HL-60 (cell line): ENCODE measurements at regions not wholly inside any gene's neighbourhood (a gene's known extent, or its start where the extent isn't known, plus 50 kb on each side); places are given as distances from the start of the nearest gene placed in this dataset.
A peak's percentile ranks its signal among the peaks of the same experiment; 100 is the strongest.

ENCODE experiments used
- DNase-seq, 2 experiments: peaks; one replicate each; pipeline ENCODE4 v3.0.0-alpha.2; 2010 to 2020; ENCODE audit warnings: low read depth in 1 of 2, low spot score in 1 of 2
- H3K27ac ChIP-seq: fragments of 250-450 bp; sonication (Bioruptor Pico); replicated peaks from 2 replicates; pipeline ENCODE4 v1.5.1; 2020; ENCODE audit warnings: mild to moderate bottlenecking, moderate library complexity
- H3K27me3 ChIP-seq: fragments of 250-450 bp; sonication (Bioruptor Pico); 2 replicates; pipeline ENCODE4 v1.5.1; 2021; ENCODE audit warnings: mild to moderate bottlenecking, moderate library complexity; ENCODE audit not compliant: insufficient read depth, poor library complexity, severe bottlenecking
- H3K4me3 ChIP-seq: replicated peaks from 2 replicates; pipeline ENCODE4 v1.5.1; 2011; ENCODE audit warnings: mild to moderate bottlenecking, control low read depth, low read length; ENCODE audit not compliant: insufficient read depth
- CTCF ChIP-seq: IDR thresholded peaks from one replicate; pipeline ENCODE4 v1.5.1; 2011; ENCODE audit warnings: low read length, control low read depth, inconsistent platforms; ENCODE audit not compliant: insufficient read depth
- GABPA ChIP-seq: IDR thresholded peaks from 2 replicates; pipeline ENCODE4 v1.6.1; 2012; ENCODE audit warnings: low read depth
- POLR2AphosphoS5 ChIP-seq: IDR thresholded peaks from 2 replicates; pipeline ENCODE4 v1.6.1; 2012; ENCODE audit warnings: low read depth
- REST ChIP-seq: IDR thresholded peaks from 2 replicates; pipeline ENCODE4 v1.6.1; 2012; ENCODE audit warnings: low read depth; ENCODE audit not compliant: insufficient replicate concordance
- SPI1 ChIP-seq: IDR thresholded peaks from 2 replicates; pipeline ENCODE4 v1.6.1; 2012; ENCODE audit warnings: low read depth, mild to moderate bottlenecking, borderline replicate concordance

GRCh38 chr15:85926834-85927233 is 132.1 kb upstream of the KLHL25 start:
- no peaks in the 10 kb centered on the region for H3K27me3 ChIP-seq
- TF ChIP-seq POLR2AphosphoS5 (no peak), GABPA (no peak), SPI1 (no peak), REST (no peak), CTCF (no peak)

GRCh38 chr15:85927931-85928537 is 133.3 kb upstream of the KLHL25 start:
- Histone ChIP-seq H3K4me3 (no peak overlapping the region), H3K27ac (peak overlapping the region; percentile 57), H3K27me3 (no peaks in the 10 kb centered on the region)
- TF ChIP-seq REST: no peak
- TF ChIP-seq CTCF: no peak
- TF ChIP-seq SPI1: no peak
- no peak for TF ChIP-seq POLR2AphosphoS5
- DNase-seq: no peak

More at GRCh38 chr15:85926834-85927233, 132.1 kb upstream of the KLHL25 start:
- no peak overlapping the region for H3K27ac ChIP-seq
- no peak for DNase-seq
- H3K4me3 ChIP-seq: no peak overlapping the region

GRCh38 chr15:85929786-85930185 is 135.1 kb upstream of the KLHL25 start:
- peak; percentile 7 to 56 for DNase-seq
- Histone ChIP-seq H3K4me3 (no peak overlapping the region), H3K27ac (peak overlapping the region; percentile 39), H3K27me3 (no peaks in the 10 kb centered on the region)
- TF ChIP-seq CTCF (no peak), GABPA (no peak), SPI1 (no peak), REST (no peak), POLR2AphosphoS5 (no peak)
